B cell (primary cell): ENCODE measurements at regions not wholly inside any gene's neighbourhood (a gene's known extent, or its start where the extent isn't known, plus 50 kb on each side); places are given as distances from the start of the nearest gene placed in this dataset.

Experiments used
- ATAC-seq: fragments of 200-7000 bp; cut with Tn5 transposase; one replicate; pipeline ENCODE4 v1.10.0; 2021; ENCODE audit warnings: low read depth, mild to moderate bottlenecking, moderate number of reproducible peaks, moderate library complexity
- CTCF ChIA-PET: fragments of 350-600 bp; sonication (Branson Sonifier 250); formaldehyde crosslinking; loops from one replicate; lab custom pipeline; 2021; ENCODE audit warnings: antibody characterized with exemption, inconsistent platforms; lab: Charles Lee
- POLR2A ChIA-PET: fragments of 350-600 bp; sonication (Branson Sonifier 250); formaldehyde crosslinking; loops from one replicate; lab custom pipeline; 2021; ENCODE audit warnings: antibody characterized with exemption; lab: Charles Lee
- DNase-seq: peaks from one replicate; pipeline ENCODE4 v3.0.0; 2013
- H2AFZ ChIP-seq: 2 replicates; pipeline ENCODE4 v1.6.1; 2012; ENCODE audit warnings: mild to moderate bottlenecking, low read depth, low read length; ENCODE audit not compliant: insufficient read depth, poor library complexity, severe bottlenecking
- H3K27ac ChIP-seq, 2 donors: 1 replicate in 1 of 2; 2 replicates in 1 of 2; pipeline ENCODE4 v1.5.1; 2012 to 2013; ENCODE audit warnings: low read length in 2 of 2, mild to moderate bottlenecking in 2 of 2, moderate library complexity in 1 of 2
- H3K27me3 ChIP-seq, 4 experiments: fragments of 200-600 bp in 1 of 4; sonication (generic) in 1 of 4; replicated peaks in 1 of 4; 1 replicate in 2 of 4; 2 replicates in 2 of 4; pipeline versions ENCODE4 v1.6.1 to v1.7.0; 2013 to 2016; ENCODE audit warnings: low read length in 3 of 4, mild to moderate bottlenecking in 2 of 4, mixed read lengths in 1 of 4, moderate library complexity in 1 of 4; ENCODE audit not compliant: insufficient read depth in 4 of 4, control insufficient read depth in 3 of 4; ENCODE audit errors: control extremely low read depth in 1 of 4
- H3K36me3 ChIP-seq, 2 experiments: replicated peaks in 1 of 2; 1 replicate in 1 of 2; 2 replicates in 1 of 2; pipeline versions ENCODE4 v1.6.1 to v1.7.1; 2013; ENCODE audit warnings: low read length in 1 of 2; ENCODE audit not compliant: insufficient read depth in 2 of 2, control insufficient read depth in 1 of 2; ENCODE audit errors: control extremely low read depth in 1 of 2, extremely low read depth in 1 of 2
- H3K4me1 ChIP-seq, 2 donors: fragments of 200-600 bp in 1 of 2; sonication (generic) in 1 of 2; 1 replicate in 1 of 2; 2 replicates in 1 of 2; pipeline versions ENCODE4 v1.5.1 to v1.6.1; 2013 to 2017; ENCODE audit warnings: low read length in 2 of 2; ENCODE audit not compliant: control insufficient read depth in 2 of 2, insufficient read depth in 2 of 2
- H3K4me2 ChIP-seq: replicated peaks from 2 replicates; pipeline ENCODE3; 2012; ENCODE audit warnings: mild to moderate bottlenecking, low read depth, low read length; ENCODE audit not compliant: poor library complexity, severe bottlenecking
- H3K4me3 ChIP-seq, 5 experiments: fragments of 200-600 bp in 1 of 5; sonication (generic) in 1 of 5; 1 replicate in 3 of 5; 2 replicates in 2 of 5; pipeline versions ENCODE4 v1.5.1 to v1.7.0; 2011 to 2016; ENCODE audit warnings: low read length in 4 of 5, mild to moderate bottlenecking in 4 of 5, low read depth in 2 of 5, control low read depth in 1 of 5, moderate library complexity in 1 of 5; ENCODE audit not compliant: insufficient read depth in 1 of 5; ENCODE audit errors: control extremely low read depth in 1 of 5, extremely low read depth in 1 of 5
- H3K79me2 ChIP-seq: fragments of 200-600 bp; sonication (generic); one replicate; pipeline ENCODE4 v1.6.0; 2016; ENCODE audit warnings: low read length; ENCODE audit not compliant: control insufficient read depth, insufficient read depth
- H3K9ac ChIP-seq: fragments of 200-600 bp; sonication (generic); 2 replicates; pipeline ENCODE4 v1.6.1; 2017; ENCODE audit warnings: mild to moderate bottlenecking, low read length, moderate library complexity
- H3K9me3 ChIP-seq, 3 donors: one replicate each; pipeline versions ENCODE4 v1.6.1 to v1.7.1; 2013; ENCODE audit warnings: low read length in 2 of 3; ENCODE audit not compliant: control insufficient read depth in 2 of 3, insufficient read depth in 1 of 3; ENCODE audit errors: control extremely low read depth in 1 of 3
- H4K20me1 ChIP-seq: 2 replicates; pipeline ENCODE4 v1.6.0; 2012; ENCODE audit warnings: mild to moderate bottlenecking, low read length; ENCODE audit not compliant: insufficient read depth, control insufficient read depth, poor library complexity, severe bottlenecking
- H3K27ac Mint-ChIP-seq: one replicate; pipeline ENCODE4 v1.8.0; 2021; ENCODE audit warnings: mixed read lengths
- H3K27me3 Mint-ChIP-seq: one replicate; pipeline ENCODE4 v1.8.0; 2021; ENCODE audit warnings: mixed read lengths
- H3K4me1 Mint-ChIP-seq: one replicate; pipeline ENCODE4 v1.8.0; 2021; ENCODE audit warnings: mixed read lengths
- H3K4me3 Mint-ChIP-seq: one replicate; pipeline ENCODE4 v1.8.0; 2021; ENCODE audit warnings: mixed read lengths
- H3K9me3 Mint-ChIP-seq: one replicate; pipeline ENCODE4 v1.8.0; 2022; ENCODE audit warnings: mixed read lengths; ENCODE audit not compliant: insufficient read depth
- CTCF ChIP-seq: fragments of 200-600 bp; IDR thresholded peaks from one replicate; pipeline ENCODE4 v1.8.0; 2022; ENCODE audit warnings: antibody characterized with exemption, mild to moderate bottlenecking
- EZH2 ChIP-seq: IDR thresholded peaks from 2 replicates; pipeline ENCODE4 v1.6.1; 2012; ENCODE audit warnings: borderline replicate concordance, low read depth, mild to moderate bottlenecking, moderate library complexity, low read length; ENCODE audit not compliant: insufficient read depth, poor library complexity, severe bottlenecking
- WGBS: methylation state at CpG from one replicate; pipeline ENCODE4 v1.1.5; 2013; ENCODE audit warnings: missing lambda C conversion rate; ENCODE audit not compliant: insufficient coverage; 5-methylcytosine and 5-hydroxymethylcytosine counted together
- intact Hi-C: fragments of 100-400 bp; cut with micrococcal nuclease; formaldehyde crosslinking; loops from one replicate; pipeline ENCODE4 v1.10.0; 2022

- TF ChIP-seq CTCF (no peak), EZH2 (no peak)
- Mint-ChIP-seq H3K9me3 (no peaks in the 10 kb centered on the region), H3K4me3 (no peak overlapping the region), H3K27ac (no peak overlapping the region), H3K4me1 (peaks cover 27% of the 10 kb centered on the region), H3K27me3 (no peaks in the 10 kb centered on the region)
- WGBS: 97% methylated on average over 3 of the region's 3 CpGs
- Histone ChIP-seq H3K9ac (no peak overlapping the region), H3K36me3 (no peaks in the 10 kb centered on the region), H3K4me3 (no peak overlapping the region), H2AFZ (peak overlapping the region; percentile 3), H4K20me1 (no peaks in the 10 kb centered on the region), H3K27ac (no peak overlapping the region), H3K27me3 (no peaks in the 10 kb centered on the region), H3K79me2 (no peaks in the 10 kb centered on the region), H3K4me2 (no peak overlapping the region), H3K9me3 (no peaks in the 10 kb centered on the region), H3K4me1 (peaks cover 14 to 19% of the 10 kb centered on the region in 2 donors)
- POLR2A ChIA-PET: no interaction called here
- ATAC-seq: no peak
- intact Hi-C loops: no loop called here
- CTCF ChIA-PET: interaction anchor here (1.3 kb wide), 1 partner anchor 16 kb away, joined by 3 read pairs; no protein-coding TSS in a partner anchor
- DNase-seq: no peak
These were observed 219.0 kb upstream of the CD96 start for GRCh38 chr3:111323019-111323418.

- ChIA-PET POLR2A (no interaction called here), CTCF (interaction anchor here (1.3 kb wide), 1 partner anchor 14 kb away, joined by 3 read pairs; no protein-coding TSS in a partner anchor)
- Histone ChIP-seq H3K36me3 (no peaks in the 10 kb centered on the region), H3K9ac (peak overlapping the region; percentile 26), H3K9me3 (no peaks in the 10 kb centered on the region), H3K4me1 (peaks cover 14 to 19% of the 10 kb centered on the region in 2 donors), H3K79me2 (no peaks in the 10 kb centered on the region), H2AFZ (peak overlapping the region; percentile 16), H3K27ac (peak overlapping the region in 1 of 2 donors; percentile 67), H3K27me3 (no peaks in the 10 kb centered on the region), H4K20me1 (no peaks in the 10 kb centered on the region), H3K4me2 (peak overlapping the region; percentile 54), H3K4me3 (peak overlapping the region in 1 of 5 experiments; percentile 34)
- intact Hi-C loops: no loop called here
- ATAC-seq: peak; percentile 17
- TF ChIP-seq EZH2: no peak
- TF ChIP-seq CTCF: no peak
- peaks cover 27% of the 10 kb centered on the region for H3K4me1 Mint-ChIP-seq
- DNase-seq: peak; percentile 29
- H3K27me3 Mint-ChIP-seq: no peaks in the 10 kb centered on the region
- H3K9me3 Mint-ChIP-seq: no peaks in the 10 kb centered on the region
- peak overlapping the region; percentile 24 for H3K4me3 Mint-ChIP-seq
- peak overlapping the region; percentile 28 for H3K27ac Mint-ChIP-seq
- WGBS: 0% methylated on average over 1 of the region's 2 CpGs
These were observed 217.8 kb upstream of the CD96 start for GRCh38 chr3:111324151-111324550.
